Cortex of kidney (tissue), 1 donor: ENCODE measurements at regions not wholly inside any gene's neighbourhood (a gene's known extent, or its start where the extent isn't known, plus 50 kb on each side); places are given as distances from the start of the nearest gene placed in this dataset.

Source experiments
- DNase-seq: peaks from one replicate; lab custom pipeline; 2025; lab: John Stamatoyannopoulos, UW

- DNase-seq, result no peak
Observed at GRCh38 chr2:64769392-64770044, 115.8 kb upstream of the SERTAD2 start.

- DNase-seq, result no peak
Observed at GRCh38 chr2:64770137-64770780, 116.5 kb upstream of the SERTAD2 start.

- no peak for DNase-seq
Observed at GRCh38 chr2:64770781-64771334, 117.1 kb upstream of the SERTAD2 start.

- DNase-seq, result no peak
Observed at GRCh38 chr2:64771737-64772136, 118.0 kb upstream of the SERTAD2 start.

- DNase-seq, result no peak
Observed at GRCh38 chr2:64773461-64774118, 119.9 kb upstream of the SERTAD2 start.

GRCh38 chr2:64777841-64778240, 124.1 kb upstream of the SERTAD2 start:
- no peak for DNase-seq

- DNase-seq, result no peak
Observed at GRCh38 chr2:64779117-64779690, 125.5 kb upstream of the SERTAD2 start.

GRCh38 chr2:64780041-64780440, 126.3 kb upstream of the SERTAD2 start:
- DNase-seq, result no peak

- no peak for DNase-seq
Observed at GRCh38 chr2:64781711-64782390, 128.1 kb upstream of the SERTAD2 start.

- no peak for DNase-seq
Observed at GRCh38 chr2:64784168-64785061, 130.7 kb upstream of the SERTAD2 start.

GRCh38 chr2:64785245-64785644, 131.5 kb upstream of the SERTAD2 start:
- no peak for DNase-seq

GRCh38 chr2:64786343-64787018, 132.8 kb upstream of the SERTAD2 start:
- DNase-seq, result no peak

GRCh38 chr2:64787019-64787365, 133.3 kb upstream of the SERTAD2 start:
- no peak for DNase-seq

GRCh38 chr2:64787698-64788097, 134.0 kb upstream of the SERTAD2 start:
- DNase-seq, result no peak

- no peak for DNase-seq
Observed at GRCh38 chr2:64789466-64790320, 136.0 kb upstream of the SERTAD2 start.

GRCh38 chr2:64792300-64792699, 138.6 kb upstream of the SERTAD2 start:
- no peak for DNase-seq

GRCh38 chr2:64792995-64793639, 139.4 kb upstream of the SERTAD2 start:
- DNase-seq, result no peak

- no peak for DNase-seq
Observed at GRCh38 chr2:64793701-64794100, 140.0 kb upstream of the SERTAD2 start.

GRCh38 chr2:64794426-64794995, 140.8 kb upstream of the SERTAD2 start:
- no peak for DNase-seq
